ENCODE measurements at regions not wholly inside any gene's neighbourhood (a gene's known extent, or its start where the extent isn't known, plus 50 kb on each side); places are given as distances from the start of the nearest gene placed in this dataset.

GRCh38 chr11:69884751-69885150 lies 65.5 kb upstream of the FGF3 start:
- Histone ChIP-seq H2AFZ (ENCODE audit: low read length) (no peak overlapping the region), H2BK120ac (ENCODE audit: low read depth, low read length, poor library complexity, severe bottlenecking) (no peak overlapping the region), H3K4ac (ENCODE audit: low read depth, low read length) (no peak overlapping the region), H3T11ph (ENCODE audit: low read length) (no peak overlapping the region), H2AK5ac (ENCODE audit: insufficient read length, low read length) (no peak overlapping the region), H3K27me3 (ENCODE audit: insufficient read depth, low read length) (no peaks in the 10 kb centered on the region; the same call in 1 of the 2 replicates), H4K91ac (ENCODE audit: insufficient read length, low read depth, low read length) (no peak overlapping the region), H3K79me1 (ENCODE audit: insufficient read depth, low read depth, low read length, poor library complexity, severe bottlenecking) (no peaks in the 10 kb centered on the region), H2BK20ac (ENCODE audit: low read depth, low read length, poor library complexity, severe bottlenecking) (no peak overlapping the region), H3K9me3 (ENCODE audit: control insufficient read depth, low read depth, low read length) (no peaks in the 10 kb centered on the region), H2BK15ac (ENCODE audit: low read depth, low read length) (no peak overlapping the region), H3K27ac (ENCODE audit: insufficient read length, low read depth, low read length) (no peak overlapping the region), H3K79me2 (ENCODE audit: insufficient read depth, low read length) (no peaks in the 10 kb centered on the region), H3K14ac (ENCODE audit: insufficient read depth, low read length) (no peak overlapping the region), H3K56ac (ENCODE audit: insufficient read length, low read depth, low read length) (no peak overlapping the region), H4K8ac (replicated peaks; ENCODE audit: insufficient read length, low read depth, low read length) (no peak overlapping the region), H3K18ac (ENCODE audit: insufficient read length, low read depth, low read length) (no peak overlapping the region), H3K4me2 (ENCODE audit: insufficient read depth, insufficient read length, low read length) (no peak overlapping the region), H3K23ac (ENCODE audit: insufficient read length, low read depth, low read length) (no peak overlapping the region), H4K5ac (ENCODE audit: insufficient read length, low read depth, low read length) (no peak overlapping the region), H3K23me2 (ENCODE audit: insufficient read length, low read depth, low read length, poor library complexity, severe bottlenecking) (no peaks in the 10 kb centered on the region), H2BK12ac (ENCODE audit: insufficient read length, low read depth, low read length) (no peak overlapping the region), H4K20me1 (ENCODE audit: control insufficient read depth, insufficient read depth, insufficient read length) (no peaks in the 10 kb centered on the region), H2BK5ac (ENCODE audit: insufficient read length, low read length) (no peak overlapping the region), H3K9ac (ENCODE audit: extremely low read depth, insufficient read length, low read length) (no peak overlapping the region), H3K4me1 (ENCODE audit: insufficient read depth, low read length) (peaks cover 3% of the 10 kb centered on the region; the same call in 1 of the 2 replicates)
- Mint-ChIP-seq H3K9me3 (no peaks in the 10 kb centered on the region), H3K27me3 (ENCODE audit: low read depth) (peaks cover 22% of the 10 kb centered on the region), H3K27ac (no peak overlapping the region; a peak in 1 of 7 replicates), H3K36me3 (ENCODE audit: insufficient read depth in 1 of 3, low read depth in 3 of 3) (no peaks in the 10 kb centered on the region; a peak in 2 of 7 replicates), H3K4me1 (peaks cover 8 to 11% of the 10 kb centered on the region in 2 experiments), H3K4me3 (no peak overlapping the region)
- TF ChIP-seq CTCF (conservative IDR thresholded peaks at IDR 0.05), result no peak
- WGBS (ENCODE audit: extremely low coverage, insufficient read length, low lambda C conversion rate), result no CpG with 5 or more reads among the region's 7 CpGs
- no peak for DNase-seq
